ENCODE measurements at regions not wholly inside any gene's neighbourhood (a gene's known extent, or its start where the extent isn't known, plus 50 kb on each side); places are given as distances from the start of the nearest gene placed in this dataset.

DNA sequence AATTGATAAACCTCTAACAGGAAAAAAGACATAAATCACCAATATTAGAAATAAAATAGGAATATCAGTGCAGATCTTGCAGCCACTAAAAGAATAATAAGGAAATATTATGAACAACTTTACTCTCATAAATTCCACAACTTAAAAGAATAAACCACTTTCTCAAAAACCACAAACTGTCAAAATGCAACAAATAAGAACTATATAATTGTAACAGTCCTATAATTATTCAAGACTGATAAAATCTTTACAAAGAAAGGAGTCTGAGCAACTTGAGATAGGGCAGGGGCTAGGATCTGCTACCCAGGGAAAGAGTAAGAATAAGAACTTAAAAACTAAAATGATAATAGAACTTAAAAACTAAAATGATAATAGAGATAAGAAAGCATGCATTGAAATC lies 169.5 kb upstream of the GDF10 start:
- Mint-ChIP-seq H3K27me3 (ENCODE audit: low read depth) (no peaks in the 10 kb centered on the region), H3K4me3 (ENCODE audit: unreplicated experiment) (no peak overlapping the region), H3K9me3 (ENCODE audit: low read depth) (no peaks in the 10 kb centered on the region), H3K36me3 (ENCODE audit: low read depth) (no peaks in the 10 kb centered on the region), H3K27ac (ENCODE audit: unreplicated experiment) (no peak overlapping the region), H3K4me1 (ENCODE audit: low read depth) (no peaks in the 10 kb centered on the region)
- no peak for TF ChIP-seq CTCF (IDR thresholded peaks at IDR 0.05)
- DNase-seq (ENCODE audit: low spot score): no peak

GRCh38 chr10:47133871-47134570 lies 166.0 kb upstream of the GDF10 start:
- Mint-ChIP-seq H3K36me3 (ENCODE audit: low read depth) (no peaks in the 10 kb centered on the region), H3K9me3 (ENCODE audit: low read depth) (no peaks in the 10 kb centered on the region), H3K4me3 (ENCODE audit: unreplicated experiment) (no peak overlapping the region), H3K27ac (ENCODE audit: unreplicated experiment) (no peak overlapping the region), H3K27me3 (ENCODE audit: low read depth) (no peaks in the 10 kb centered on the region), H3K4me1 (ENCODE audit: low read depth) (peaks cover 22% of the 10 kb centered on the region)
- TF ChIP-seq CTCF (IDR thresholded peaks at IDR 0.05): no peak
- no peak for DNase-seq (ENCODE audit: low spot score)

DNA sequence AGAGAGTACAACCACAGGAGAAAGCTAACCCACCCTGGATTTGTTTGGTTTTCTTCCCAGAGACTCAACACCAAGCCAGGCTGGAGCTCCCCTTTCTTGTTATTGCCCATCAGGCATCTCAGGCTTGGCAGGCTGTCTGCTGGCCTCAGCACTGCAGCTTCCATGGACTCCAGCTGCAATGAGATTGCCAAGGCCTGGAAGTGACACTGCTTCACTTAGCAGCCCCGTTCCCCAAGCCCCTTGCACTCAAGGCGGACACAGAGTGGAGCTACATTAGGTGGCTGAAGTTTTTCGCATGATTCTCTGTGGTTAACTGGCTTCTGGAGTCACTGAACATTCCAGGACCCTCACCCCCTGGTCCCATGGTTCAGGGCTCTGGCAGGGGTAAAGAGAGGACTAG lies 163.1 kb upstream of the GDF10 start:
- Mint-ChIP-seq H3K27ac (ENCODE audit: unreplicated experiment) (peak overlapping the region; percentile 52), H3K4me3 (ENCODE audit: unreplicated experiment) (no peak overlapping the region), H3K4me1 (ENCODE audit: low read depth) (peaks cover 24% of the 10 kb centered on the region), H3K9me3 (ENCODE audit: low read depth) (no peaks in the 10 kb centered on the region), H3K36me3 (ENCODE audit: low read depth) (no peaks in the 10 kb centered on the region), H3K27me3 (ENCODE audit: low read depth) (no peaks in the 10 kb centered on the region)
- no peak for DNase-seq (ENCODE audit: low spot score)
- TF ChIP-seq CTCF (IDR thresholded peaks at IDR 0.05): no peak

DNA sequence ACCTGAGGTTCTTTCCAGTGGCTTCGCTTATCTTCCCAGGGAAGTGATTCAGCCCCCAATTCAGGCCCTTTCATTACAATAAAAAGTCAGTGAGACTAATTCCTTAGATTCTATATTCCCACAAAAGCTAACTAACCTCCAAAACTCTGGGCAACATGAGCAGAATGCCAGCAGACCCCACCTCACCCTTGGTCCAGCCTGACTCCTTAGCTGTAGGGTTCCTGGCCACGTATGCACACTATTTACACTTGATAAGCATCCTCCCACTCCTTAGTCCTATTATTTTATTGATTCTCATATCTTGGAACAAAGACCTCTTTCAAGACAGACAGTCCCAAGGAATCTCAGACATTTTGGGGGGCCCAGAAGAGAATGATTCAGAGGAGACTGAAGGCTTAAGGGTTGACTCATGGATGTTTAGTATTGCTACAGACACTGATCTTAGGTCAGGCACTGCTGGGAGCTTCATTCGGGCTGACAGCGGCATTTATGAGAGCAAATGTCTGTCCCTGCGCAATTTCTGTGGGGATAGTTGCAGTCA lies 162.6 kb upstream of the GDF10 start:
- Mint-ChIP-seq H3K36me3 (ENCODE audit: low read depth) (no peaks in the 10 kb centered on the region), H3K9me3 (ENCODE audit: low read depth) (no peaks in the 10 kb centered on the region), H3K4me1 (ENCODE audit: low read depth) (peaks cover 24% of the 10 kb centered on the region), H3K4me3 (ENCODE audit: unreplicated experiment) (no peak overlapping the region), H3K27me3 (ENCODE audit: low read depth) (no peaks in the 10 kb centered on the region), H3K27ac (ENCODE audit: unreplicated experiment) (peak overlapping the region; percentile 50)
- no peak for DNase-seq (ENCODE audit: low spot score)
- TF ChIP-seq CTCF (IDR thresholded peaks at IDR 0.05): no peak

DNA sequence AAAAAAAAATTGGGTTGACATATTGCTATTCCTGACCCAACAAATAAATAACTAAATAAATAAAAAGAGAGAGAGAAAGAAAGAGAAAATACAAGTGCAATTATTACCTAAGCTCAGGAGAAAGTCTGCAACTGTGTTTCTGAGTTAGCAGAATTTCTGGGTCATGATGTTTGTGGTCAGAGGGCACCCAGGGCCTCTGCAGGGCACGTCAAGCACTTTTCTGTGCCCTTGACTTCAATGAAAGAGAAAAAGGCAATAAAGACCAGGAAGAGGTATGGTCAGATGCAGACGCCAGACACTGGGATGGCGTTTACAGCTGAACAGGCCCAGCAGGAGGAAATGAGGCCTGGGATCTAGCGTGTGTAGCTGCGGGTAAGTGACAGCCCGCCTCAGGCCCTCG lies 160.9 kb upstream of the GDF10 start:
- H3K9me3 Mint-ChIP-seq (ENCODE audit: low read depth): no peaks in the 10 kb centered on the region
- no peak overlapping the region for H3K27ac Mint-ChIP-seq (ENCODE audit: unreplicated experiment)
- peaks cover 24% of the 10 kb centered on the region for H3K4me1 Mint-ChIP-seq (ENCODE audit: low read depth)
- H3K27me3 Mint-ChIP-seq (ENCODE audit: low read depth): no peaks in the 10 kb centered on the region
- no peak overlapping the region for H3K4me3 Mint-ChIP-seq (ENCODE audit: unreplicated experiment)
- TF ChIP-seq CTCF (IDR thresholded peaks at IDR 0.05): no peak
- no peaks in the 10 kb centered on the region for H3K36me3 Mint-ChIP-seq (ENCODE audit: low read depth)
- no peak for DNase-seq (ENCODE audit: low spot score)
